K562 (cell line): ENCODE measurements at regions not wholly inside any gene's neighbourhood (a gene's known extent, or its start where the extent isn't known, plus 50 kb on each side); places are given as distances from the start of the nearest gene placed in this dataset.

Experiments used
- CHD4 ChIP-seq: fragments of 200-600 bp; sonication (generic); IDR thresholded peaks from 3 replicates; pipeline ENCODE4 v1.6.1; 2012; ENCODE audit warnings: low read depth, mild to moderate bottlenecking, mixed read lengths, low read length, inconsistent platforms; ENCODE audit not compliant: insufficient read depth, insufficient replicate concordance, poor library complexity, severe bottlenecking
- ELF2 ChIP-seq: fragments of 250-450 bp; sonication (Bioruptor Pico); IDR thresholded peaks from 2 replicates; pipeline ENCODE4 v1.5.0; 2021; ENCODE audit warnings: mild to moderate bottlenecking
- JUNB ChIP-seq: fragments of 450-650 bp; formaldehyde crosslinking; conservative IDR thresholded peaks from 2 replicates; pipeline ENCODE4 v1.4.0; 2020; ENCODE audit warnings: mild to moderate bottlenecking
- JUND ChIP-seq, 2 experiments: IDR thresholded peaks; 2 replicates in 1 of 2; 3 replicates in 1 of 2; pipeline ENCODE4 v1.6.1; 2011; ENCODE audit warnings: borderline replicate concordance in 2 of 2, low read depth in 2 of 2, low read length in 2 of 2, improper control_type of control experiment in 1 of 2, missing biosample characterization in 1 of 2, missing genetic modification characterization in 1 of 2, missing genetic modification reagents in 1 of 2
- MED1 ChIP-seq: sonication (generic); formaldehyde crosslinking; IDR thresholded peaks from 2 replicates; pipeline ENCODE4 v1.8.1; 2023; ENCODE audit warnings: missing genetic modification reagents, borderline replicate concordance
- SRF ChIP-seq, 2 experiments: fragments of 250-450, 450-650 bp in 1 of 2; sonication (Bioruptor Pico) in 1 of 2; sonication (generic) in 1 of 2; formaldehyde crosslinking; IDR thresholded peaks; 2 replicates each; pipeline versions ENCODE4 v1.5.0 to v1.5.1; 2020 to 2022; ENCODE audit warnings: mild to moderate bottlenecking in 1 of 2, missing genetic modification reagents in 1 of 2
- TCF7L2 ChIP-seq: fragments of 150-350 bp; IDR thresholded peaks from 2 replicates; pipeline ENCODE4 v1.6.1; 2016; ENCODE audit warnings: low read depth, mild to moderate bottlenecking, low read length, moderate library complexity
- TF ChIP-seq, protein P1 (sequence below): sonication (generic); formaldehyde crosslinking; IDR thresholded peaks from 2 replicates; pipeline ENCODE4 v1.8.0; 2023; ENCODE audit warnings: missing genetic modification reagents, mild to moderate bottlenecking, borderline replicate concordance
- TF ChIP-seq, protein P2 (sequence below): sonication (generic); formaldehyde crosslinking; IDR thresholded peaks from 2 replicates; pipeline ENCODE4 v1.8.1; 2023; ENCODE audit warnings: mild to moderate bottlenecking, missing genetic modification reagents
- TF ChIP-seq, protein P3 (sequence below), 3 experiments: IDR thresholded peaks in 2 of 3; conservative IDR thresholded peaks in 1 of 3; 2 replicates each; pipeline ENCODE4 v1.5.1; 2011 to 2012; ENCODE audit warnings: low read length in 3 of 3, mild to moderate bottlenecking in 3 of 3, control low read depth in 2 of 3, improper control_type of control experiment in 1 of 3, inconsistent platforms in 1 of 3, low read depth in 1 of 3, mixed read lengths in 1 of 3, moderate library complexity in 1 of 3; ENCODE audit not compliant: insufficient read depth in 2 of 3
- TF ChIP-seq, protein P4 (sequence below): sonication (generic); formaldehyde crosslinking; IDR thresholded peaks from 2 replicates; pipeline ENCODE4 v1.9.0; 2022; ENCODE audit warnings: mild to moderate bottlenecking, missing genetic modification reagents
- TF ChIP-seq, protein P5 (sequence below): fragments of 450-650 bp; IDR thresholded peaks from 2 replicates; pipeline ENCODE4 v1.6.1; 2017; ENCODE audit warnings: antibody characterized with exemption, mild to moderate bottlenecking
- TF ChIP-seq, protein P6 (sequence below): conservative IDR thresholded peaks from 2 replicates; pipeline ENCODE4 v1.6.1; 2011; ENCODE audit warnings: low read depth, mild to moderate bottlenecking, low read length; ENCODE audit not compliant: control insufficient read depth

DNA sequence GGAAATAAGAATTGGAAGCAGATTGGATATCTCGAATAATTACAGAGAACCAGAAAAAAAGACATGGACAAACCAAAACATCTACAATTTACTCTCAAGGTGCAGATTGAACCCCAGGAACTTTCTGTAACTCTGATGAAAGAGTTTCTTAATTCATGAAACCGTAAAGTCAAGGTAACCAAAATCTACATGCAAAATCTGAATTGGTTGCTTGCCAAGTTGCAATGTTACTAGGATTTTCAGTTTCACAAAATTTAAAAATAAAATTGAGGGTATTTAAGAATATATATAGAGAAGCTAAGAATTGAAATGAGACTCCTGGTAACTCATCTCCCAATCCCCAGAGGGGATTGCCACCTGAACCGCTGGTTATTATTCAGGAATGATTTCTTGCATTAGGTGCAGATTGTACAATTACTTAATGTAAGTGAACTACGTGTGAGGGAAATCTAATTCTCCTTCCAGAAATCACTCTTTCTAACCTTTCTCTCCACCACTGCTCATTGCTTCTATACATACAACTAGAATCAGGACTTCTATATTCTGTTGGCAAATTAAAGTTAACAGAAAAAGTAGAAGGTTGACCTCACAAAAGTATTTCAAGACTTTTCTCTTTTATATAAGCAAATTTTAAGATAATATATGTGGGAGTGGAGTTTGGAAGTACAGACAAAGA, 221.5 kb upstream of the NDST4 start:
- TF ChIP-seq MED1 (CRISPR knock-in tag) (no peak), JUND (IDR thresholded peaks at IDR 0.05; ENCODE audit: borderline replicate concordance, low read depth, low read length) (no peak), JUND (tag; IDR thresholded peaks at IDR 0.05; ENCODE audit: borderline replicate concordance, low read depth, low read length) (no peak), TCF7L2 (no peak), SRF (CRISPR knock-in tag; IDR thresholded peaks at IDR 0.05) (no peak), CHD4 (no peak), ELF2 (no peak), JUNB (CRISPR knock-in tag) (no peak)
- TF ChIP-seq, protein P1, sequence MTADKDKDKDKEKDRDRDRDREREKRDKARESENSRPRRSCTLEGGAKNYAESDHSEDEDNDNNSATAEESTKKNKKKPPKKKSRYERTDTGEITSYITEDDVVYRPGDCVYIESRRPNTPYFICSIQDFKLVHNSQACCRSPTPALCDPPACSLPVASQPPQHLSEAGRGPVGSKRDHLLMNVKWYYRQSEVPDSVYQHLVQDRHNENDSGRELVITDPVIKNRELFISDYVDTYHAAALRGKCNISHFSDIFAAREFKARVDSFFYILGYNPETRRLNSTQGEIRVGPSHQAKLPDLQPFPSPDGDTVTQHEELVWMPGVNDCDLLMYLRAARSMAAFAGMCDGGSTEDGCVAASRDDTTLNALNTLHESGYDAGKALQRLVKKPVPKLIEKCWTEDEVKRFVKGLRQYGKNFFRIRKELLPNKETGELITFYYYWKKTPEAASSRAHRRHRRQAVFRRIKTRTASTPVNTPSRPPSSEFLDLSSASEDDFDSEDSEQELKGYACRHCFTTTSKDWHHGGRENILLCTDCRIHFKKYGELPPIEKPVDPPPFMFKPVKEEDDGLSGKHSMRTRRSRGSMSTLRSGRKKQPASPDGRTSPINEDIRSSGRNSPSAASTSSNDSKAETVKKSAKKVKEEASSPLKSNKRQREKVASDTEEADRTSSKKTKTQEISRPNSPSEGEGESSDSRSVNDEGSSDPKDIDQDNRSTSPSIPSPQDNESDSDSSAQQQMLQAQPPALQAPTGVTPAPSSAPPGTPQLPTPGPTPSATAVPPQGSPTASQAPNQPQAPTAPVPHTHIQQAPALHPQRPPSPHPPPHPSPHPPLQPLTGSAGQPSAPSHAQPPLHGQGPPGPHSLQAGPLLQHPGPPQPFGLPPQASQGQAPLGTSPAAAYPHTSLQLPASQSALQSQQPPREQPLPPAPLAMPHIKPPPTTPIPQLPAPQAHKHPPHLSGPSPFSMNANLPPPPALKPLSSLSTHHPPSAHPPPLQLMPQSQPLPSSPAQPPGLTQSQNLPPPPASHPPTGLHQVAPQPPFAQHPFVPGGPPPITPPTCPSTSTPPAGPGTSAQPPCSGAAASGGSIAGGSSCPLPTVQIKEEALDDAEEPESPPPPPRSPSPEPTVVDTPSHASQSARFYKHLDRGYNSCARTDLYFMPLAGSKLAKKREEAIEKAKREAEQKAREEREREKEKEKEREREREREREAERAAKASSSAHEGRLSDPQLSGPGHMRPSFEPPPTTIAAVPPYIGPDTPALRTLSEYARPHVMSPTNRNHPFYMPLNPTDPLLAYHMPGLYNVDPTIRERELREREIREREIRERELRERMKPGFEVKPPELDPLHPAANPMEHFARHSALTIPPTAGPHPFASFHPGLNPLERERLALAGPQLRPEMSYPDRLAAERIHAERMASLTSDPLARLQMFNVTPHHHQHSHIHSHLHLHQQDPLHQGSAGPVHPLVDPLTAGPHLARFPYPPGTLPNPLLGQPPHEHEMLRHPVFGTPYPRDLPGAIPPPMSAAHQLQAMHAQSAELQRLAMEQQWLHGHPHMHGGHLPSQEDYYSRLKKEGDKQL (CRISPR knock-in tag), result no peak
- TF ChIP-seq, protein P2, sequence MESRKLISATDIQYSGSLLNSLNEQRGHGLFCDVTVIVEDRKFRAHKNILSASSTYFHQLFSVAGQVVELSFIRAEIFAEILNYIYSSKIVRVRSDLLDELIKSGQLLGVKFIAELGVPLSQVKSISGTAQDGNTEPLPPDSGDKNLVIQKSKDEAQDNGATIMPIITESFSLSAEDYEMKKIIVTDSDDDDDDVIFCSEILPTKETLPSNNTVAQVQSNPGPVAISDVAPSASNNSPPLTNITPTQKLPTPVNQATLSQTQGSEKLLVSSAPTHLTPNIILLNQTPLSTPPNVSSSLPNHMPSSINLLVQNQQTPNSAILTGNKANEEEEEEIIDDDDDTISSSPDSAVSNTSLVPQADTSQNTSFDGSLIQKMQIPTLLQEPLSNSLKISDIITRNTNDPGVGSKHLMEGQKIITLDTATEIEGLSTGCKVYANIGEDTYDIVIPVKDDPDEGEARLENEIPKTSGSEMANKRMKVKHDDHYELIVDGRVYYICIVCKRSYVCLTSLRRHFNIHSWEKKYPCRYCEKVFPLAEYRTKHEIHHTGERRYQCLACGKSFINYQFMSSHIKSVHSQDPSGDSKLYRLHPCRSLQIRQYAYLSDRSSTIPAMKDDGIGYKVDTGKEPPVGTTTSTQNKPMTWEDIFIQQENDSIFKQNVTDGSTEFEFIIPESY, result no peak
- TF ChIP-seq, protein P3, sequence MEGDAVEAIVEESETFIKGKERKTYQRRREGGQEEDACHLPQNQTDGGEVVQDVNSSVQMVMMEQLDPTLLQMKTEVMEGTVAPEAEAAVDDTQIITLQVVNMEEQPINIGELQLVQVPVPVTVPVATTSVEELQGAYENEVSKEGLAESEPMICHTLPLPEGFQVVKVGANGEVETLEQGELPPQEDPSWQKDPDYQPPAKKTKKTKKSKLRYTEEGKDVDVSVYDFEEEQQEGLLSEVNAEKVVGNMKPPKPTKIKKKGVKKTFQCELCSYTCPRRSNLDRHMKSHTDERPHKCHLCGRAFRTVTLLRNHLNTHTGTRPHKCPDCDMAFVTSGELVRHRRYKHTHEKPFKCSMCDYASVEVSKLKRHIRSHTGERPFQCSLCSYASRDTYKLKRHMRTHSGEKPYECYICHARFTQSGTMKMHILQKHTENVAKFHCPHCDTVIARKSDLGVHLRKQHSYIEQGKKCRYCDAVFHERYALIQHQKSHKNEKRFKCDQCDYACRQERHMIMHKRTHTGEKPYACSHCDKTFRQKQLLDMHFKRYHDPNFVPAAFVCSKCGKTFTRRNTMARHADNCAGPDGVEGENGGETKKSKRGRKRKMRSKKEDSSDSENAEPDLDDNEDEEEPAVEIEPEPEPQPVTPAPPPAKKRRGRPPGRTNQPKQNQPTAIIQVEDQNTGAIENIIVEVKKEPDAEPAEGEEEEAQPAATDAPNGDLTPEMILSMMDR (IDR thresholded peaks at IDR 0.05 in 2 of 3, conservative IDR thresholded peaks at IDR 0.05 in 1 of 3; ENCODE audit: insufficient read depth in 2 of 3, low read depth in 1 of 3, low read length in 3 of 3), result no peak
- TF ChIP-seq, protein P4, sequence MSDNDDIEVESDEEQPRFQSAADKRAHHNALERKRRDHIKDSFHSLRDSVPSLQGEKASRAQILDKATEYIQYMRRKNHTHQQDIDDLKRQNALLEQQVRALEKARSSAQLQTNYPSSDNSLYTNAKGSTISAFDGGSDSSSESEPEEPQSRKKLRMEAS, result no peak
- TF ChIP-seq, protein P5, sequence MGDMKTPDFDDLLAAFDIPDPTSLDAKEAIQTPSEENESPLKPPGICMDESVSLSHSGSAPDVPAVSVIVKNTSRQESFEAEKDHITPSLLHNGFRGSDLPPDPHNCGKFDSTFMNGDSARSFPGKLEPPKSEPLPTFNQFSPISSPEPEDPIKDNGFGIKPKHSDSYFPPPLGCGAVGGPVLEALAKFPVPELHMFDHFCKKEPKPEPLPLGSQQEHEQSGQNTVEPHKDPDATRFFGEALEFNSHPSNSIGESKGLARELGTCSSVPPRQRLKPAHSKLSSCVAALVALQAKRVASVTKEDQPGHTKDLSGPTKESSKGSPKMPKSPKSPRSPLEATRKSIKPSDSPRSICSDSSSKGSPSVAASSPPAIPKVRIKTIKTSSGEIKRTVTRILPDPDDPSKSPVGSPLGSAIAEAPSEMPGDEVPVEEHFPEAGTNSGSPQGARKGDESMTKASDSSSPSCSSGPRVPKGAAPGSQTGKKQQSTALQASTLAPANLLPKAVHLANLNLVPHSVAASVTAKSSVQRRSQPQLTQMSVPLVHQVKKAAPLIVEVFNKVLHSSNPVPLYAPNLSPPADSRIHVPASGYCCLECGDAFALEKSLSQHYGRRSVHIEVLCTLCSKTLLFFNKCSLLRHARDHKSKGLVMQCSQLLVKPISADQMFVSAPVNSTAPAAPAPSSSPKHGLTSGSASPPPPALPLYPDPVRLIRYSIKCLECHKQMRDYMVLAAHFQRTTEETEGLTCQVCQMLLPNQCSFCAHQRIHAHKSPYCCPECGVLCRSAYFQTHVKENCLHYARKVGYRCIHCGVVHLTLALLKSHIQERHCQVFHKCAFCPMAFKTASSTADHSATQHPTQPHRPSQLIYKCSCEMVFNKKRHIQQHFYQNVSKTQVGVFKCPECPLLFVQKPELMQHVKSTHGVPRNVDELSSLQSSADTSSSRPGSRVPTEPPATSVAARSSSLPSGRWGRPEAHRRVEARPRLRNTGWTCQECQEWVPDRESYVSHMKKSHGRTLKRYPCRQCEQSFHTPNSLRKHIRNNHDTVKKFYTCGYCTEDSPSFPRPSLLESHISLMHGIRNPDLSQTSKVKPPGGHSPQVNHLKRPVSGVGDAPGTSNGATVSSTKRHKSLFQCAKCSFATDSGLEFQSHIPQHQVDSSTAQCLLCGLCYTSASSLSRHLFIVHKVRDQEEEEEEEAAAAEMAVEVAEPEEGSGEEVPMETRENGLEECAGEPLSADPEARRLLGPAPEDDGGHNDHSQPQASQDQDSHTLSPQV, result no peak
- TF ChIP-seq, protein P6, sequence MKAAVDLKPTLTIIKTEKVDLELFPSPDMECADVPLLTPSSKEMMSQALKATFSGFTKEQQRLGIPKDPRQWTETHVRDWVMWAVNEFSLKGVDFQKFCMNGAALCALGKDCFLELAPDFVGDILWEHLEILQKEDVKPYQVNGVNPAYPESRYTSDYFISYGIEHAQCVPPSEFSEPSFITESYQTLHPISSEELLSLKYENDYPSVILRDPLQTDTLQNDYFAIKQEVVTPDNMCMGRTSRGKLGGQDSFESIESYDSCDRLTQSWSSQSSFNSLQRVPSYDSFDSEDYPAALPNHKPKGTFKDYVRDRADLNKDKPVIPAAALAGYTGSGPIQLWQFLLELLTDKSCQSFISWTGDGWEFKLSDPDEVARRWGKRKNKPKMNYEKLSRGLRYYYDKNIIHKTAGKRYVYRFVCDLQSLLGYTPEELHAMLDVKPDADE, result no peak
